ENCODE measurements at regions not wholly inside any gene's neighbourhood (a gene's known extent, or its start where the extent isn't known, plus 50 kb on each side); places are given as distances from the start of the nearest gene placed in this dataset.

DNA sequence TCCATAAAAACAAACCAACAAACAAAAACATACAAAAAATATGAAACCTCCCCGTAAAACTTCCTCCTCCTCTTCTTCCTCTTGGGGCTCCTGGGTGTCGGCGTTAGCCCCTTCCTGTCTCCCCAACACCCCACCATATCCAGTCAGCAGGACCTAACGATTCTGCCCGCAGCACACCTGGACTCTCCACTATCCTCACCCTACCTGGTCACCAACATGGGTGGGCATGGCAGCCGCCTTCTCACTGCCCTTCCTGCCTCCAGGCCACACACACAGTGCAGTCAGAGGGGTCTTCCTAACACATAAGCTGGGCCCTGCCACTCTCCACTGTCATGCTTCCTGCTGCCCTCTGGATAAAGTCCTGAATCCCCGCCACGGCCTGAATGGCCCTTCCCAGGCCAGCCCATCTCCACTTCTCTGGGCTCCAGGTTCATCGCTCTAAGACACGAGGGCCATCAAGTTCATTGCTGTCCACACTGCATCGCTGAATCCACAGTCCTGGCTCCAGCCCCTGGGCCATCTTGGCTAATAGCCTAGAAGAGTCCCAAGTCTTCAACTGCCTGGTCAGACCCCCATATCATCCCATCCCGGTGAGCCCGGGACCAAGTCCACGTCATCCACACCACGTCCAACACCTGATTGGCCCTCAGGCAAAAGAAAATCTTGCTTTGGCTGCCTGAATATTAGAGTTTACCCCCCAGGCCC is 76.2 kb downstream of the IGLL1 start:
- no peaks in the 10 kb centered on the region for H4K20me1 ChIP-seq (ENCODE audit: insufficient read depth, low read length)
- H3K36me3 ChIP-seq (ENCODE audit: insufficient read depth, low read length), result no peaks in the 10 kb centered on the region
- H3K9me2 ChIP-seq (ENCODE audit: low read depth, low read length), result no peaks in the 10 kb centered on the region
- no peak overlapping the region for H3K9ac ChIP-seq (ENCODE audit: low read length)
- no peaks in the 10 kb centered on the region for H3K27me3 ChIP-seq (ENCODE audit: insufficient read depth, low read length)
- H3K4me1 ChIP-seq (ENCODE audit: insufficient read depth, low read length, severe bottlenecking), result peaks cover 7% of the 10 kb centered on the region
- H3K27ac ChIP-seq (ENCODE audit: low read depth, low read length, poor library complexity, severe bottlenecking), result no peak overlapping the region
- H3K4me3 ChIP-seq (ENCODE audit: low read depth, low read length, poor library complexity, severe bottlenecking), result no peak overlapping the region
- TF ChIP-seq, protein P1, sequence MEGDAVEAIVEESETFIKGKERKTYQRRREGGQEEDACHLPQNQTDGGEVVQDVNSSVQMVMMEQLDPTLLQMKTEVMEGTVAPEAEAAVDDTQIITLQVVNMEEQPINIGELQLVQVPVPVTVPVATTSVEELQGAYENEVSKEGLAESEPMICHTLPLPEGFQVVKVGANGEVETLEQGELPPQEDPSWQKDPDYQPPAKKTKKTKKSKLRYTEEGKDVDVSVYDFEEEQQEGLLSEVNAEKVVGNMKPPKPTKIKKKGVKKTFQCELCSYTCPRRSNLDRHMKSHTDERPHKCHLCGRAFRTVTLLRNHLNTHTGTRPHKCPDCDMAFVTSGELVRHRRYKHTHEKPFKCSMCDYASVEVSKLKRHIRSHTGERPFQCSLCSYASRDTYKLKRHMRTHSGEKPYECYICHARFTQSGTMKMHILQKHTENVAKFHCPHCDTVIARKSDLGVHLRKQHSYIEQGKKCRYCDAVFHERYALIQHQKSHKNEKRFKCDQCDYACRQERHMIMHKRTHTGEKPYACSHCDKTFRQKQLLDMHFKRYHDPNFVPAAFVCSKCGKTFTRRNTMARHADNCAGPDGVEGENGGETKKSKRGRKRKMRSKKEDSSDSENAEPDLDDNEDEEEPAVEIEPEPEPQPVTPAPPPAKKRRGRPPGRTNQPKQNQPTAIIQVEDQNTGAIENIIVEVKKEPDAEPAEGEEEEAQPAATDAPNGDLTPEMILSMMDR (IDR thresholded peaks at IDR 0.05; ENCODE audit: low read length), result no peak
- TF ChIP-seq EZH2 (IDR thresholded peaks at IDR 0.05; ENCODE audit: borderline replicate concordance, low read length), result no peak
- no peak overlapping the region for H2AFZ ChIP-seq (ENCODE audit: low read length)
- H3K79me2 ChIP-seq (ENCODE audit: insufficient read depth, low read length), result no peaks in the 10 kb centered on the region
- H3K9me3 ChIP-seq (ENCODE audit: low read length), result no peaks in the 10 kb centered on the region
- H3K4me2 ChIP-seq (ENCODE audit: low read length), result no peak overlapping the region
- no peaks in the 10 kb centered on the region for H3F3A ChIP-seq (ENCODE audit: insufficient read depth, low read length)

DNA sequence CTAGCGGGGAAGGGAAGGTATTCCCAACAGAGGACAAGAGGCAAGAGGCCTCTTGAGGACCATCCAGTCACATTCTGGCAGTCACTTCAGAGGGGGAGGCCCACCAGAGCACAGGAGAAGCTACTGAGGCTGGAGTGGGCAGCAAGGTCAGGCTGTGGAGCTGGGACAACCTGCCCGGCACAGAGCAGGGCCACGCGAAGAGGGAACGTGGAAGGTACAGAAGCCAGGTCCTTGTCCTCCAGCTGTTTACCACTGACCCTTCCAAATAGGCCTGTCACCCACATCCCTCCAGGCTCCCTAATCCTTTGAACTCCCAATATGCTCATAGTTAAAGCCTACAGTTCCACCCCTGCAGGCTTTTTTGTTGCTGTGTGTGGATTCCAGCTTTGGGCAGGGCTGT is 76.9 kb downstream of the IGLL1 start:
- H4K20me1 ChIP-seq (ENCODE audit: insufficient read depth, low read length), result no peaks in the 10 kb centered on the region
- no peak overlapping the region for H3K9ac ChIP-seq (ENCODE audit: low read length)
- H3K9me3 ChIP-seq (ENCODE audit: low read length), result no peaks in the 10 kb centered on the region
- TF ChIP-seq, protein P1 (IDR thresholded peaks at IDR 0.05; ENCODE audit: low read length), result no peak
- no peak for TF ChIP-seq EZH2 (IDR thresholded peaks at IDR 0.05; ENCODE audit: borderline replicate concordance, low read length)
- no peaks in the 10 kb centered on the region for H3K36me3 ChIP-seq (ENCODE audit: insufficient read depth, low read length)
- no peaks in the 10 kb centered on the region for H3K9me2 ChIP-seq (ENCODE audit: low read depth, low read length)
- no peaks in the 10 kb centered on the region for H3K79me2 ChIP-seq (ENCODE audit: insufficient read depth, low read length)
- peaks cover 7% of the 10 kb centered on the region for H3K4me1 ChIP-seq (ENCODE audit: insufficient read depth, low read length, severe bottlenecking)
- no peak overlapping the region for H2AFZ ChIP-seq (ENCODE audit: low read length)
- no peak overlapping the region for H3K27ac ChIP-seq (ENCODE audit: low read depth, low read length, poor library complexity, severe bottlenecking)
- H3F3A ChIP-seq (ENCODE audit: insufficient read depth, low read length), result no peaks in the 10 kb centered on the region
- H3K27me3 ChIP-seq (ENCODE audit: insufficient read depth, low read length), result no peaks in the 10 kb centered on the region
- no peak overlapping the region for H3K4me3 ChIP-seq (ENCODE audit: low read depth, low read length, poor library complexity, severe bottlenecking)
- H3K4me2 ChIP-seq (ENCODE audit: low read length), result no peak overlapping the region

DNA sequence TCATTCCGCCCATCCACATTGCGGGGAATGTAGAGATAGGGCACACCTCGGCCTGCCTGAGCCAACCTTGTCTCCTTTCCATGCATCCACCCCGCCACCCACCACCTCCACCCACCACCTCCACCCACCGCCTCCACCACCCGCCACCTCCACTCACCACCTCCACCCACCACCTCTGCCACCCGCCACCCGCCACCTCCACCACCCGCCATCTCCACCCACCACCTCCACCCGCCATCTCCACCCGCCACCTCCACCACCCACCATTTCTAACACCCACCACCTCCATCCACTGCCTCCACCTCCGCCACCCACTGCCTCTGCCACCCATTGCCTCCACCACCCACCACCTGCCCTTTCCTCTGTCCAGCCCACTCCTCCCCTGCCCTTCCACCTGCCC is 78.4 kb downstream of the IGLL1 start:
- H3F3A ChIP-seq (ENCODE audit: insufficient read depth, low read length), result no peaks in the 10 kb centered on the region
- no peak overlapping the region for H3K27ac ChIP-seq (ENCODE audit: low read depth, low read length, poor library complexity, severe bottlenecking)
- no peaks in the 10 kb centered on the region for H3K79me2 ChIP-seq (ENCODE audit: insufficient read depth, low read length)
- H3K4me2 ChIP-seq (ENCODE audit: low read length), result no peak overlapping the region
- H3K9me2 ChIP-seq (ENCODE audit: low read depth, low read length), result no peaks in the 10 kb centered on the region
- TF ChIP-seq EZH2 (IDR thresholded peaks at IDR 0.05; ENCODE audit: borderline replicate concordance, low read length), result no peak
- TF ChIP-seq, protein P1 (IDR thresholded peaks at IDR 0.05; ENCODE audit: low read length), result no peak
- no peaks in the 10 kb centered on the region for H3K27me3 ChIP-seq (ENCODE audit: insufficient read depth, low read length)
- H3K4me1 ChIP-seq (ENCODE audit: insufficient read depth, low read length, severe bottlenecking), result peaks cover 7% of the 10 kb centered on the region
- H3K4me3 ChIP-seq (ENCODE audit: low read depth, low read length, poor library complexity, severe bottlenecking), result no peak overlapping the region
- no peak overlapping the region for H2AFZ ChIP-seq (ENCODE audit: low read length)
- no peak overlapping the region for H3K9ac ChIP-seq (ENCODE audit: low read length)
- H4K20me1 ChIP-seq (ENCODE audit: insufficient read depth, low read length), result no peaks in the 10 kb centered on the region
- no peaks in the 10 kb centered on the region for H3K9me3 ChIP-seq (ENCODE audit: low read length)
- no peaks in the 10 kb centered on the region for H3K36me3 ChIP-seq (ENCODE audit: insufficient read depth, low read length)

Data from OCI-LY1 (cell line).